NCI-H748 (cell line): ENCODE measurements at regions not wholly inside any gene's neighbourhood (a gene's known extent, or its start where the extent isn't known, plus 50 kb on each side); places are given as distances from the start of the nearest gene placed in this dataset.
"Not testable (repeated sequence)": the region's sequence is repeated elsewhere in the genome, so short reads cannot be mapped to it uniquely, and the experiment has no call there.

Experiments used
- DNase-seq: peaks from one replicate; lab custom pipeline; 2025; ENCODE audit not compliant: unreplicated experiment; lab: John Stamatoyannopoulos, UW

GRCh38 chr4:83732114-83732635 is 196.3 kb downstream of the GPAT3 start:
- DNase-seq: no peak

- DNase-seq: no peak
Measured at GRCh38 chr4:83731609-83732008, 195.7 kb downstream of the GPAT3 start.

- not testable (repeated sequence) for DNase-seq
Measured at GRCh38 chr4:83730958-83731357, 195.1 kb downstream of the GPAT3 start.

- no peak for DNase-seq
Measured at GRCh38 chr4:83728191-83728590, 192.3 kb downstream of the GPAT3 start.

- no peak for DNase-seq
Measured at GRCh38 chr4:83725336-83726085, 189.6 kb downstream of the GPAT3 start.

- no peak for DNase-seq
Measured at GRCh38 chr4:83724485-83725335, 188.8 kb downstream of the GPAT3 start.

- no peak for DNase-seq
Measured at GRCh38 chr4:83723609-83724008, 187.7 kb downstream of the GPAT3 start.

GRCh38 chr4:83722730-83723269 is 186.9 kb downstream of the GPAT3 start:
- DNase-seq: no peak

- no peak for DNase-seq
Measured at GRCh38 chr4:83716874-83717273, 181.0 kb downstream of the GPAT3 start.

- no peak for DNase-seq
Measured at GRCh38 chr4:83712890-83713289, 177.0 kb downstream of the GPAT3 start.

- no peak for DNase-seq
Measured at GRCh38 chr4:83709627-83710026, 173.7 kb downstream of the GPAT3 start.

GRCh38 chr4:83708500-83709175 is 172.7 kb downstream of the GPAT3 start:
- no peak for DNase-seq

GRCh38 chr4:83704786-83705185 is 168.9 kb downstream of the GPAT3 start:
- no peak for DNase-seq

GRCh38 chr4:83703752-83704151 is 167.8 kb downstream of the GPAT3 start:
- DNase-seq: no peak

- DNase-seq: no peak
Measured at GRCh38 chr4:83701041-83701440, 165.1 kb downstream of the GPAT3 start.

- no peak for DNase-seq
Measured at GRCh38 chr4:83699358-83699757, 163.4 kb downstream of the GPAT3 start.

- no peak for DNase-seq
Measured at GRCh38 chr4:83692028-83692427, 156.1 kb downstream of the GPAT3 start.

- DNase-seq: no peak
Measured at GRCh38 chr4:83686166-83686565, 150.3 kb downstream of the GPAT3 start.

GRCh38 chr4:83679692-83680091 is 143.8 kb downstream of the GPAT3 start:
- no peak for DNase-seq

GRCh38 chr4:83679254-83679653 is 143.3 kb downstream of the GPAT3 start:
- DNase-seq: no peak

GRCh38 chr4:83677656-83678055 is 141.7 kb downstream of the GPAT3 start:
- DNase-seq: no peak
